Upper lobe of left lung (tissue), 4 donors: ENCODE measurements at regions not wholly inside any gene's neighbourhood (a gene's known extent, or its start where the extent isn't known, plus 50 kb on each side); places are given as distances from the start of the nearest gene placed in this dataset.

Experiments used
- EP300 ChIP-seq, 4 donors: sonication (generic); formaldehyde crosslinking; IDR thresholded peaks; one replicate each; pipeline ENCODE4 v1.5.1; 2017; ENCODE audit warnings: antibody characterized with exemption in 4 of 4, control low read depth in 2 of 4
- POLR2A ChIP-seq, 4 donors: fragments of 450-650 bp; IDR thresholded peaks; one replicate each; pipeline ENCODE4 v1.5.1; 2016 to 2017; ENCODE audit warnings: antibody characterized with exemption in 4 of 4, mild to moderate bottlenecking in 2 of 4

- TF ChIP-seq POLR2A (IDR thresholded peaks at IDR 0.05) = no peak
- TF ChIP-seq EP300 (IDR thresholded peaks at IDR 0.05) = no peak
Observed at GRCh38 chr20:22675341-22675740, 91.0 kb upstream of the FOXA2 start.
